ENCODE measurements at regions not wholly inside any gene's neighbourhood (a gene's known extent, or its start where the extent isn't known, plus 50 kb on each side); places are given as distances from the start of the nearest gene placed in this dataset.

GRCh38 chr3:137642831-137643230 is 121.3 kb upstream of the SOX14 start:
- TF ChIP-seq POLR2A (IDR thresholded peaks at IDR 0.05) (no peak), CTCF (IDR thresholded peaks at IDR 0.05) (no peak)
